Keratinocyte (primary cell): ENCODE measurements at regions not wholly inside any gene's neighbourhood (a gene's known extent, or its start where the extent isn't known, plus 50 kb on each side); places are given as distances from the start of the nearest gene placed in this dataset.

Experiments
- DNase-seq: peaks from one replicate; pipeline ENCODE4 v3.0.0-alpha.2; 2011; ENCODE audit warnings: low read depth, missing footprints, low spot score
- FAIRE-seq: peaks from 2 replicates; lab custom pipeline; 2011; peaks lifted over from hg19 to GRCh38; lab: Jason Lieb, UNC
- H2AFZ ChIP-seq: 2 replicates; pipeline ENCODE4 v1.6.0; 2012; ENCODE audit warnings: low read length, control low read depth, inconsistent platforms; ENCODE audit not compliant: control insufficient read depth
- H3K27ac ChIP-seq: 2 replicates; pipeline ENCODE4 v1.5.1; 2011; ENCODE audit warnings: low read length; ENCODE audit not compliant: control insufficient read depth, insufficient read depth
- H3K27me3 ChIP-seq: 3 replicates; pipeline ENCODE4 v1.6.0; 2011; ENCODE audit warnings: low read length; ENCODE audit not compliant: control insufficient read depth, insufficient read depth; ENCODE audit errors: extremely low read depth
- H3K36me3 ChIP-seq, 2 experiments: 2 replicates in 1 of 2; 3 replicates in 1 of 2; pipeline ENCODE4 v1.5.1; 2011; ENCODE audit warnings: low read length in 2 of 2, mild to moderate bottlenecking in 1 of 2; ENCODE audit not compliant: control insufficient read depth in 2 of 2, insufficient read depth in 2 of 2; ENCODE audit errors: extremely low read depth in 1 of 2
- H3K4me1 ChIP-seq: 3 replicates; pipeline ENCODE4 v1.5.1; 2011; ENCODE audit warnings: low read length; ENCODE audit not compliant: control insufficient read depth, insufficient read depth; ENCODE audit errors: extremely low read depth
- H3K4me2 ChIP-seq: 3 replicates; pipeline ENCODE4 v1.6.0; 2011; ENCODE audit warnings: low read depth, low read length; ENCODE audit not compliant: control insufficient read depth, insufficient read depth; ENCODE audit errors: extremely low read depth
- H3K4me3 ChIP-seq, 3 experiments: fragments of 200-600 bp in 1 of 3; sonication (generic) in 1 of 3; 2 replicates in 2 of 3; 3 replicates in 1 of 3; pipeline ENCODE4 v1.5.1; 2011 to 2016; ENCODE audit warnings: low read length in 3 of 3, mild to moderate bottlenecking in 3 of 3, control low read depth in 2 of 3, inconsistent platforms in 1 of 3, low read depth in 1 of 3, mixed read lengths in 1 of 3, mixed run types in 1 of 3, moderate library complexity in 1 of 3; ENCODE audit not compliant: control insufficient read depth in 2 of 3, insufficient read depth in 2 of 3; ENCODE audit errors: extremely low read depth in 1 of 3
- H3K79me2 ChIP-seq: 2 replicates; pipeline ENCODE4 v1.6.0; 2012; ENCODE audit warnings: low read length; ENCODE audit not compliant: control insufficient read depth, insufficient read depth
- H3K9ac ChIP-seq: 3 replicates; pipeline ENCODE4 v1.6.0; 2011; ENCODE audit warnings: low read length; ENCODE audit not compliant: control insufficient read depth, insufficient read depth; ENCODE audit errors: extremely low read depth
- H3K9me1 ChIP-seq: 3 replicates; pipeline ENCODE4 v1.6.0; 2011; ENCODE audit warnings: low read length; ENCODE audit not compliant: control insufficient read depth, insufficient read depth; ENCODE audit errors: extremely low read depth
- H3K9me3 ChIP-seq: 2 replicates; pipeline ENCODE4 v1.5.1; 2012; ENCODE audit warnings: low read depth, low read length; ENCODE audit not compliant: control insufficient read depth
- H4K20me1 ChIP-seq: 3 replicates; pipeline ENCODE4 v1.6.0; 2011; ENCODE audit warnings: low read length; ENCODE audit not compliant: control insufficient read depth, insufficient read depth; ENCODE audit errors: extremely low read depth
- EZH2 ChIP-seq: IDR thresholded peaks from one replicate; pipeline ENCODE4 v1.6.1; 2012; ENCODE audit warnings: inconsistent platforms, mild to moderate bottlenecking, low read length, moderate library complexity
- dilution Hi-C: fragments of 300-500 bp; cut with MboI; formaldehyde crosslinking; loops from one replicate; pipeline ENCODE4 v1.7.0; 2020; ENCODE audit warnings: low sequenced_read_pairs; ENCODE audit not compliant: extremely low pct_ligation_motif_present
- TF ChIP-seq, protein P1 (sequence below), 3 experiments: IDR thresholded peaks in 1 of 3; conservative IDR thresholded peaks in 1 of 3; optimal IDR thresholded peaks in 1 of 3; 2 replicates in 2 of 3; 3 replicates in 1 of 3; pipeline versions ENCODE3 to v1.5.1; 2011; ENCODE audit warnings: low read length in 3 of 3, mild to moderate bottlenecking in 3 of 3, moderate library complexity in 2 of 3, control low read depth in 1 of 3, inconsistent platforms in 1 of 3; ENCODE audit not compliant: insufficient read depth in 2 of 3; ENCODE audit errors: extremely low read depth in 1 of 3

DNA sequence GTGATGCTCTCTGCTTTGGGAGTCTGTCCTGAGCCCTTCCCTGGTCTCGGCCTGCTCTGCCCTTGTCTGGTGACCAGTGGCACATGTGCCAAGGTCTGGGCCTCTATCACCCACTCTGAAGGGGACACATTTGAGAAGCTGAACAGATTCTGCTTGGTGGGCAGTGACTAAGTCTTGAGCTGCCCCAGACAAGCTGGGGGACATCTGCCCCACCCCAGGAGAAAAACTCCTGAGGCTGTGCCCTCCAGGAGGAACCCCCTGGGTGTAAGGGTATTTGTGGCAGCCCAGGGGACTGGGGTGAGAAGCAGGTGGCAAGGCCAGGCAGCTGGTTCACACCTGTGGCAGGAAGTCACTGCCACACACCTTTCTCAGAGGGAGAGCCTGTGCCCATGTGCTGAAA is 342.1 kb downstream of the DYSF start:
- dilution Hi-C loops: no loop called here
- no peak for FAIRE-seq

DNA sequence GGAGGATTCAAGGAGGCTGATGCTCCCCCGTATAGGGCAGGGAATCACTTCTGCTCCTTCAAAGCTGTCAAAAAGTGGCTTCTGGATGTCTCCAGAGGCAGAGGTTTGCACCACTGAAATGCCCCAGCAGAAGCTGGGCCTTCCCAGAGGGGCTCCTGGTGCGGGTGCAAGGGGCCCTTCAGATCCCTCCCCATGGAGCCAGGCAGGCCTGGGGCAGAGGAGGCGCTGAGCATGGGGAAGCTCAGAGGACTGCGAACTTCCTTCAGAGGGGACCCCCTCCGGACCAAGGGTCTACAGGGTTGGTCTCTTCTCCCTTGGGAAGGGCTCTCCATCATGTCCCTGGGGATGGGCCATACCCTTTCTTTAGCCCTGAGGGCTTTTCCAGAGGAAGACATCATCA is 341.2 kb downstream of the DYSF start:
- no peak for TF ChIP-seq EZH2
- TF ChIP-seq, protein P1, sequence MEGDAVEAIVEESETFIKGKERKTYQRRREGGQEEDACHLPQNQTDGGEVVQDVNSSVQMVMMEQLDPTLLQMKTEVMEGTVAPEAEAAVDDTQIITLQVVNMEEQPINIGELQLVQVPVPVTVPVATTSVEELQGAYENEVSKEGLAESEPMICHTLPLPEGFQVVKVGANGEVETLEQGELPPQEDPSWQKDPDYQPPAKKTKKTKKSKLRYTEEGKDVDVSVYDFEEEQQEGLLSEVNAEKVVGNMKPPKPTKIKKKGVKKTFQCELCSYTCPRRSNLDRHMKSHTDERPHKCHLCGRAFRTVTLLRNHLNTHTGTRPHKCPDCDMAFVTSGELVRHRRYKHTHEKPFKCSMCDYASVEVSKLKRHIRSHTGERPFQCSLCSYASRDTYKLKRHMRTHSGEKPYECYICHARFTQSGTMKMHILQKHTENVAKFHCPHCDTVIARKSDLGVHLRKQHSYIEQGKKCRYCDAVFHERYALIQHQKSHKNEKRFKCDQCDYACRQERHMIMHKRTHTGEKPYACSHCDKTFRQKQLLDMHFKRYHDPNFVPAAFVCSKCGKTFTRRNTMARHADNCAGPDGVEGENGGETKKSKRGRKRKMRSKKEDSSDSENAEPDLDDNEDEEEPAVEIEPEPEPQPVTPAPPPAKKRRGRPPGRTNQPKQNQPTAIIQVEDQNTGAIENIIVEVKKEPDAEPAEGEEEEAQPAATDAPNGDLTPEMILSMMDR (optimal IDR thresholded peaks at IDR 0.05 in 1 of 3, IDR thresholded peaks at IDR 0.05 in 1 of 3, conservative IDR thresholded peaks at IDR 0.05 in 1 of 3; ENCODE audit: extremely low read depth in 1 of 3, insufficient read depth in 2 of 3, low read length in 3 of 3): no peak
- H3K9me1 ChIP-seq: no peaks in the 10 kb centered on the region
- FAIRE-seq (no peak), DNase-seq (no peak)
- H3K4me3 ChIP-seq: no peak overlapping the region
- H3K4me1 ChIP-seq: peaks cover 9% of the 10 kb centered on the region
- H3K27me3 ChIP-seq: peaks cover 14% of the 10 kb centered on the region
- H3K9ac ChIP-seq: no peak overlapping the region
- H3K9me3 ChIP-seq: no peaks in the 10 kb centered on the region
- no peaks in the 10 kb centered on the region for H3K79me2 ChIP-seq
- H3K27ac ChIP-seq: no peak overlapping the region
- H3K4me2 ChIP-seq: no peak overlapping the region
- no peaks in the 10 kb centered on the region for H3K36me3 ChIP-seq
- H4K20me1 ChIP-seq: no peaks in the 10 kb centered on the region
- dilution Hi-C loops: no loop called here
- no peak overlapping the region for H2AFZ ChIP-seq

More for the DNA sequence above, 342.1 kb downstream of the DYSF start:
- Histone ChIP-seq H3K4me1 (peaks cover 9% of the 10 kb centered on the region), H4K20me1 (no peaks in the 10 kb centered on the region), H3K27ac (no peak overlapping the region), H3K9me1 (no peaks in the 10 kb centered on the region), H3K9me3 (no peaks in the 10 kb centered on the region), H3K79me2 (no peaks in the 10 kb centered on the region), H3K36me3 (no peaks in the 10 kb centered on the region), H3K4me2 (no peak overlapping the region), H2AFZ (no peak overlapping the region), H3K4me3 (no peak overlapping the region), H3K27me3 (peaks cover 14% of the 10 kb centered on the region), H3K9ac (no peak overlapping the region)
- TF ChIP-seq EZH2: no peak
- TF ChIP-seq, protein P1 (optimal IDR thresholded peaks at IDR 0.05 in 1 of 3, IDR thresholded peaks at IDR 0.05 in 1 of 3, conservative IDR thresholded peaks at IDR 0.05 in 1 of 3; ENCODE audit: extremely low read depth in 1 of 3, insufficient read depth in 2 of 3, low read length in 3 of 3): no peak
- DNase-seq: no peak
